PC-3 (cell line): ENCODE measurements at regions not wholly inside any gene's neighbourhood (a gene's known extent, or its start where the extent isn't known, plus 50 kb on each side); places are given as distances from the start of the nearest gene placed in this dataset.

ENCODE experiments used
- EZH2 ChIP-seq: fragments of 300-600 bp; sonication (generic); IDR thresholded peaks from one replicate; pipeline ENCODE4 v1.6.1; 2017; ENCODE audit warnings: antibody characterized with exemption, mild to moderate bottlenecking, low read length; ENCODE audit not compliant: unreplicated experiment
- TF ChIP-seq, protein P1 (sequence below): fragments of 300-600 bp; sonication (generic); conservative IDR thresholded peaks from 2 replicates; pipeline ENCODE4 v1.5.1; 2017; ENCODE audit warnings: antibody characterized with exemption, low read depth, mild to moderate bottlenecking, low read length

DNA sequence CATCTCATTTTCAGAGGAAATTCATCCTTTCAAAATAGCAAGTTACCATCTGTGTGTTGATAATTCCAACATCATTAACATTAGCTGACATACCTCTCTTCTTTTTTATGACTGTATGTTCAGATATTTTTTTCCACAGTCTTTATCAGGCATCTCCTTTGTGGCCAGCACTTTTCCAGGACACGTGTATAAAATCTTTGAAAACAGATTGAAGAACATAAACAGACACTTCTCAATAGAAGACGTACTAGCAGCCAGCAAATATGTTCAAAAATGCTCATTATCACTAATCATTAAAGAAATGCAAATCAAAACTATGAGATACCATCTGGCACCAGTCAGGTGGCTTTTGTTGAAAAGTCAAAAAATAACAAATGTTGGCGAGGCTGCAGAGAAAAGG is 734.3 kb downstream of the SEMA5A start:
- TF ChIP-seq, protein P1, sequence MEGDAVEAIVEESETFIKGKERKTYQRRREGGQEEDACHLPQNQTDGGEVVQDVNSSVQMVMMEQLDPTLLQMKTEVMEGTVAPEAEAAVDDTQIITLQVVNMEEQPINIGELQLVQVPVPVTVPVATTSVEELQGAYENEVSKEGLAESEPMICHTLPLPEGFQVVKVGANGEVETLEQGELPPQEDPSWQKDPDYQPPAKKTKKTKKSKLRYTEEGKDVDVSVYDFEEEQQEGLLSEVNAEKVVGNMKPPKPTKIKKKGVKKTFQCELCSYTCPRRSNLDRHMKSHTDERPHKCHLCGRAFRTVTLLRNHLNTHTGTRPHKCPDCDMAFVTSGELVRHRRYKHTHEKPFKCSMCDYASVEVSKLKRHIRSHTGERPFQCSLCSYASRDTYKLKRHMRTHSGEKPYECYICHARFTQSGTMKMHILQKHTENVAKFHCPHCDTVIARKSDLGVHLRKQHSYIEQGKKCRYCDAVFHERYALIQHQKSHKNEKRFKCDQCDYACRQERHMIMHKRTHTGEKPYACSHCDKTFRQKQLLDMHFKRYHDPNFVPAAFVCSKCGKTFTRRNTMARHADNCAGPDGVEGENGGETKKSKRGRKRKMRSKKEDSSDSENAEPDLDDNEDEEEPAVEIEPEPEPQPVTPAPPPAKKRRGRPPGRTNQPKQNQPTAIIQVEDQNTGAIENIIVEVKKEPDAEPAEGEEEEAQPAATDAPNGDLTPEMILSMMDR: no peak
- TF ChIP-seq EZH2: no peak
